ENCODE measurements at regions not wholly inside any gene's neighbourhood (a gene's known extent, or its start where the extent isn't known, plus 50 kb on each side); places are given as distances from the start of the nearest gene placed in this dataset.

GRCh38 chr3:188019727-188020126 lies 134.2 kb upstream of the LPP start:
- Histone ChIP-seq H3K4me3 (ENCODE audit: low read depth in 2 of 2, low read length in 2 of 2) (no peak overlapping the region), H3K27ac (ENCODE audit: low read length) (no peak overlapping the region), H3K9me3 (ENCODE audit: control insufficient read depth, insufficient read depth, low read depth, low read length) (no peaks in the 10 kb centered on the region), H3K36me3 (ENCODE audit: control insufficient read depth, insufficient read depth, low read length) (no peaks in the 10 kb centered on the region), H3K4me1 (ENCODE audit: control insufficient read depth, insufficient read depth, low read length) (no peaks in the 10 kb centered on the region), H3K27me3 (ENCODE audit: control insufficient read depth, insufficient read depth, low read length) (no peaks in the 10 kb centered on the region; the same call in 1 of the 2 replicates)
- ChIA-PET CTCF (no interaction called here), POLR2A (interaction anchor here (0.6 kb wide), 1 partner anchor 76 kb away, joined by 4 read pairs; no protein-coding TSS in a partner anchor)
- no peak for TF ChIP-seq REST (IDR thresholded peaks at IDR 0.05; ENCODE audit: insufficient read depth in 1 of 2, low read depth in 2 of 2, low read length in 1 of 2)
- no peak for TF ChIP-seq CTCF (IDR thresholded peaks at IDR 0.05)
- TF ChIP-seq TCF7L2 (IDR thresholded peaks at IDR 0.05; ENCODE audit: low read depth, low read length), result no peak
- no peak for TF ChIP-seq POLR2AphosphoS5 (IDR thresholded peaks at IDR 0.05; ENCODE audit: low read depth, low read length)
- no peak for TF ChIP-seq SIN3A (IDR thresholded peaks at IDR 0.05; ENCODE audit: borderline replicate concordance, insufficient read depth, low read depth, low read length)
- DNase-seq (ENCODE audit: low read depth, low spot score), result no peak
- intact Hi-C loops (cut with micrococcal nuclease; ENCODE audit: unreplicated experiment) (no loop called here), in situ Hi-C loops (cut with HindIII; ENCODE audit: low pct_unique_long_range_greater_than_20kb, low sequenced_read_pairs) (no loop called here)
- ATAC-seq, result no peak
- no TSS peak for BruUV-seq (replicated peaks)

GRCh38 chr3:188021041-188021440 lies 132.9 kb upstream of the LPP start:
- H3K27ac ChIP-seq (ENCODE audit: low read length), result no peak overlapping the region
- DNase-seq (ENCODE audit: low read depth, low spot score) (no peak), ATAC-seq (no peak)
- no peak overlapping the region for H3K4me3 ChIP-seq (ENCODE audit: low read depth in 2 of 2, low read length in 2 of 2)
- H3K36me3 ChIP-seq (ENCODE audit: control insufficient read depth, insufficient read depth, low read length), result no peaks in the 10 kb centered on the region
- intact Hi-C loops (cut with micrococcal nuclease; ENCODE audit: unreplicated experiment), result no loop called here
- ChIA-PET POLR2A (interaction anchor here (0.6 kb wide), 1 partner anchor 472 kb away, joined by 3 read pairs; no protein-coding TSS in a partner anchor), CTCF (no interaction called here)
- no peaks in the 10 kb centered on the region; the same call in 1 of the 2 replicates for H3K27me3 ChIP-seq (ENCODE audit: control insufficient read depth, insufficient read depth, low read length)
- BruUV-seq (replicated peaks), result no TSS peak
- TF ChIP-seq SIN3A (IDR thresholded peaks at IDR 0.05; ENCODE audit: borderline replicate concordance, insufficient read depth, low read depth, low read length), result no peak
- no peak for TF ChIP-seq TCF7L2 (IDR thresholded peaks at IDR 0.05; ENCODE audit: low read depth, low read length)
- TF ChIP-seq REST (IDR thresholded peaks at IDR 0.05; ENCODE audit: insufficient read depth in 1 of 2, low read depth in 2 of 2, low read length in 1 of 2), result no peak
- no peak for TF ChIP-seq CTCF (IDR thresholded peaks at IDR 0.05)
- no peak for TF ChIP-seq POLR2AphosphoS5 (IDR thresholded peaks at IDR 0.05; ENCODE audit: low read depth, low read length)
- H3K4me1 ChIP-seq (ENCODE audit: control insufficient read depth, insufficient read depth, low read length), result no peaks in the 10 kb centered on the region
- in situ Hi-C loops (cut with HindIII; ENCODE audit: low pct_unique_long_range_greater_than_20kb, low sequenced_read_pairs), result no loop called here
- no peaks in the 10 kb centered on the region for H3K9me3 ChIP-seq (ENCODE audit: control insufficient read depth, insufficient read depth, low read depth, low read length)

Measured in Panc1 (cell line).